ENCODE measurements at regions not wholly inside any gene's neighbourhood (a gene's known extent, or its start where the extent isn't known, plus 50 kb on each side); places are given as distances from the start of the nearest gene placed in this dataset.

- H3K36me3 ChIP-seq (ENCODE audit: insufficient read depth, low read length, poor library complexity, severe bottlenecking) = no peaks in the 10 kb centered on the region
- H3K4me3 ChIP-seq (ENCODE audit: low read depth, low read length, poor library complexity, severe bottlenecking) = no peak overlapping the region
- H3K9me3 ChIP-seq (ENCODE audit: low read depth, low read length, poor library complexity, severe bottlenecking) = no peaks in the 10 kb centered on the region
- no peaks in the 10 kb centered on the region for H3K27me3 ChIP-seq (replicated peaks; ENCODE audit: insufficient read depth, low read depth, low read length, poor library complexity)
- no TSS peak for BruUV-seq (replicated peaks)
- ChIA-PET POLR2A (ENCODE audit: low non-redundant PET) (no interaction called here), CTCF (no interaction called here)
- TF ChIP-seq, protein P1, sequence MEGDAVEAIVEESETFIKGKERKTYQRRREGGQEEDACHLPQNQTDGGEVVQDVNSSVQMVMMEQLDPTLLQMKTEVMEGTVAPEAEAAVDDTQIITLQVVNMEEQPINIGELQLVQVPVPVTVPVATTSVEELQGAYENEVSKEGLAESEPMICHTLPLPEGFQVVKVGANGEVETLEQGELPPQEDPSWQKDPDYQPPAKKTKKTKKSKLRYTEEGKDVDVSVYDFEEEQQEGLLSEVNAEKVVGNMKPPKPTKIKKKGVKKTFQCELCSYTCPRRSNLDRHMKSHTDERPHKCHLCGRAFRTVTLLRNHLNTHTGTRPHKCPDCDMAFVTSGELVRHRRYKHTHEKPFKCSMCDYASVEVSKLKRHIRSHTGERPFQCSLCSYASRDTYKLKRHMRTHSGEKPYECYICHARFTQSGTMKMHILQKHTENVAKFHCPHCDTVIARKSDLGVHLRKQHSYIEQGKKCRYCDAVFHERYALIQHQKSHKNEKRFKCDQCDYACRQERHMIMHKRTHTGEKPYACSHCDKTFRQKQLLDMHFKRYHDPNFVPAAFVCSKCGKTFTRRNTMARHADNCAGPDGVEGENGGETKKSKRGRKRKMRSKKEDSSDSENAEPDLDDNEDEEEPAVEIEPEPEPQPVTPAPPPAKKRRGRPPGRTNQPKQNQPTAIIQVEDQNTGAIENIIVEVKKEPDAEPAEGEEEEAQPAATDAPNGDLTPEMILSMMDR (conservative IDR thresholded peaks at IDR 0.05; ENCODE audit: low read depth, low read length) = no peak
- TF ChIP-seq EZH2 (IDR thresholded peaks at IDR 0.05; ENCODE audit: borderline replicate concordance, low read depth, low read length, poor library complexity, severe bottlenecking) = no peak
- H3K27ac ChIP-seq (ENCODE audit: low read depth, low read length, poor library complexity, severe bottlenecking) = no peak overlapping the region
- H3K4me1 ChIP-seq (ENCODE audit: insufficient read depth, low read length, poor library complexity, severe bottlenecking) = no peaks in the 10 kb centered on the region
- intact Hi-C loops (cut with micrococcal nuclease; ENCODE audit: unreplicated experiment) = no loop called here
- no peak for DNase-seq (ENCODE audit: low spot score)
Observed at GRCh38 chr20:22915512-22915911, 119.6 kb upstream of the SSTR4 start.

- no peak for DNase-seq (ENCODE audit: low spot score)
- no peak overlapping the region for H3K27ac ChIP-seq (ENCODE audit: low read depth, low read length, poor library complexity, severe bottlenecking)
- CTCF ChIA-PET = no interaction called here
Observed at GRCh38 chr20:22916021-22916842, 118.9 kb upstream of the SSTR4 start.

DNA sequence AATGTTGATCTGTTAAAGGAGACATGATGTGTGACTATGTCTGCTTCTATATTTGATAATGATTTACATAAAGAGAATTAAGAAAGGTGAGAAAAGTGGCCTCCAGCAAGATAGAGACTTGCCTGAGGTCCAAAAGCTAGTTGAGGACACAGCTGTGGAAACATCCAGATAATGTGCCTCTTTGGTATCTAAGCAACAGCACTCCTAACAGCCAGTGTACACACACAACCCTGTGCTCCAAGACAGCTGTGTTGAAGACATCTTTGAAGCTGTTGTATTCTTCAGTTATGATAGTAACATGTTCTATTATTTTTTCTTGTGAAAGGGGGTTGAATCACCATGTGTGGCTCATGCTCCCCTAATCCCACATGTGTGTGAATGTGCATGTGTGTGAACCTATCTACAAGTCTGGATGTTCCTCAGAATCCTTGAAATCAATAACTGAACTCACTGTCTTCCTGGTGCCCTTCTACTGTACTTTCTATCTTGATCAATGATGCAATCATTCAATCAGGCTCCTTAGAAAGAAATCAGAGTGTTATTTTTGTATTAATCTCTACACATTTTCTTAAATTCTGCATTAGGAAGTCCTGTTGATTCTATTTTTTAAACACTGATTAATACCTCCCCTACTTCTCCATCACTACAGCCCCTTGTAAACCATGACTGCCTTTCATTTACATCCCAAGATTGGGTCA, 116.7 kb upstream of the SSTR4 start:
- no peak overlapping the region for H3K27ac ChIP-seq (ENCODE audit: low read depth, low read length, poor library complexity, severe bottlenecking)
- H3K4me3 ChIP-seq (ENCODE audit: low read depth, low read length, poor library complexity, severe bottlenecking) = no peak overlapping the region
- ChIA-PET POLR2A (ENCODE audit: low non-redundant PET) (no interaction called here), CTCF (no interaction called here)
- H3K4me1 ChIP-seq (ENCODE audit: insufficient read depth, low read length, poor library complexity, severe bottlenecking) = no peaks in the 10 kb centered on the region
- no peaks in the 10 kb centered on the region for H3K36me3 ChIP-seq (ENCODE audit: insufficient read depth, low read length, poor library complexity, severe bottlenecking)
- intact Hi-C loops (cut with micrococcal nuclease; ENCODE audit: unreplicated experiment) = no loop called here
- no peaks in the 10 kb centered on the region for H3K9me3 ChIP-seq (ENCODE audit: low read depth, low read length, poor library complexity, severe bottlenecking)
- H3K27me3 ChIP-seq (replicated peaks; ENCODE audit: insufficient read depth, low read depth, low read length, poor library complexity) = no peaks in the 10 kb centered on the region
- no TSS peak for BruUV-seq (replicated peaks)
- no peak for DNase-seq (ENCODE audit: low spot score)
- no peak for TF ChIP-seq EZH2 (IDR thresholded peaks at IDR 0.05; ENCODE audit: borderline replicate concordance, low read depth, low read length, poor library complexity, severe bottlenecking)
- TF ChIP-seq, protein P1 (conservative IDR thresholded peaks at IDR 0.05; ENCODE audit: low read depth, low read length) = no peak

More at GRCh38 chr20:22916021-22916842, 118.9 kb upstream of the SSTR4 start:
- H3K4me1 ChIP-seq (ENCODE audit: insufficient read depth, low read length, poor library complexity, severe bottlenecking) = no peaks in the 10 kb centered on the region
- intact Hi-C loops (cut with micrococcal nuclease; ENCODE audit: unreplicated experiment) = no loop called here
- H3K27me3 ChIP-seq (replicated peaks; ENCODE audit: insufficient read depth, low read depth, low read length, poor library complexity) = no peaks in the 10 kb centered on the region
- POLR2A ChIA-PET (ENCODE audit: low non-redundant PET) = no interaction called here
- no peak overlapping the region for H3K4me3 ChIP-seq (ENCODE audit: low read depth, low read length, poor library complexity, severe bottlenecking)
- BruUV-seq (replicated peaks) = no TSS peak
- TF ChIP-seq, protein P1 (conservative IDR thresholded peaks at IDR 0.05; ENCODE audit: low read depth, low read length) = no peak
- no peak for TF ChIP-seq EZH2 (IDR thresholded peaks at IDR 0.05; ENCODE audit: borderline replicate concordance, low read depth, low read length, poor library complexity, severe bottlenecking)
- no peaks in the 10 kb centered on the region for H3K9me3 ChIP-seq (ENCODE audit: low read depth, low read length, poor library complexity, severe bottlenecking)
- H3K36me3 ChIP-seq (ENCODE audit: insufficient read depth, low read length, poor library complexity, severe bottlenecking) = no peaks in the 10 kb centered on the region
